GM12801 (cell line): ENCODE measurements at regions not wholly inside any gene's neighbourhood (a gene's known extent, or its start where the extent isn't known, plus 50 kb on each side); places are given as distances from the start of the nearest gene placed in this dataset.

ENCODE experiments used
- TF ChIP-seq, protein P1 (sequence below): IDR thresholded peaks from one replicate; pipeline ENCODE4 v1.5.1; 2011; ENCODE audit warnings: control low read depth; ENCODE audit not compliant: insufficient read length; ENCODE audit errors: extremely low read depth

DNA sequence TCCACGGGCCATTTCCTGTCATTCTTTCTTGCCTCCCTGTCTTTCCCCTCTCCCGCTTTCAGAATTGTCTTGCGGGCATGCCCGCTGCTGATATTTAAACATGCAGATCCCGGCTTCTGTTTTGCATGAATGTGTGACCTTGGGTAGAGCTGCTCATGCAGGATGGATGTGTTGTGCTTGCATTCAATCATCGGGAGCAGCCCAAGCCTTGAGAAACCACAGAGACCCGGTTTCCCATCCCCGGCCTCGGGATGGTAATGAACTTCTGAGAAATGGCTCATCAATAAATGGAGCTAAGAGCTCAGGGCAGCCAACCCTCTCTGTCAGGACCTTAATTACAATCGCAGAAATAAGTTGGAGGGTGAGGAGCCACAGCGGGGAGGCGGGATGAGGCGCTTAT is 303.7 kb upstream of the TNRC6C start:
- TF ChIP-seq, protein P1, sequence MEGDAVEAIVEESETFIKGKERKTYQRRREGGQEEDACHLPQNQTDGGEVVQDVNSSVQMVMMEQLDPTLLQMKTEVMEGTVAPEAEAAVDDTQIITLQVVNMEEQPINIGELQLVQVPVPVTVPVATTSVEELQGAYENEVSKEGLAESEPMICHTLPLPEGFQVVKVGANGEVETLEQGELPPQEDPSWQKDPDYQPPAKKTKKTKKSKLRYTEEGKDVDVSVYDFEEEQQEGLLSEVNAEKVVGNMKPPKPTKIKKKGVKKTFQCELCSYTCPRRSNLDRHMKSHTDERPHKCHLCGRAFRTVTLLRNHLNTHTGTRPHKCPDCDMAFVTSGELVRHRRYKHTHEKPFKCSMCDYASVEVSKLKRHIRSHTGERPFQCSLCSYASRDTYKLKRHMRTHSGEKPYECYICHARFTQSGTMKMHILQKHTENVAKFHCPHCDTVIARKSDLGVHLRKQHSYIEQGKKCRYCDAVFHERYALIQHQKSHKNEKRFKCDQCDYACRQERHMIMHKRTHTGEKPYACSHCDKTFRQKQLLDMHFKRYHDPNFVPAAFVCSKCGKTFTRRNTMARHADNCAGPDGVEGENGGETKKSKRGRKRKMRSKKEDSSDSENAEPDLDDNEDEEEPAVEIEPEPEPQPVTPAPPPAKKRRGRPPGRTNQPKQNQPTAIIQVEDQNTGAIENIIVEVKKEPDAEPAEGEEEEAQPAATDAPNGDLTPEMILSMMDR, result no peak

DNA sequence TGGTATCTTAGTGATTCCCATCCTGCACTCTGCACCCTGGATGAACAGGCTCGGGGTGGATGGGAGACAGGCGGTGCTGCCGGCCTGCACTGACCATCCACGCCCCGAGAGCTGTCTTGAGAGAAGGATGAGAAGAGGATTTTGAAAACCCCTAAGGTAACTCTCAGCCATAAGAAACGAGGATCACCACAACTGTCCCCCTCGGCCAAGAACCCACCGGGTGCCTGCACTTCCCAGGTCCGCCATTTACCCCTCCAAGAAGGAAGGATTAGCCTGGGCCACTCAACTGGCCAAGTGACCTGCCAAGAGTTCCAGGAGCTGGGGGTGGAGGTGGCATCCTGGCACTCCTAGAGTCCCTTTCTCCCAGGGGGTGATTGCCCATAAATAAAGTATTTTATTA is 302.4 kb upstream of the TNRC6C start:
- TF ChIP-seq, protein P1, result no peak

DNA sequence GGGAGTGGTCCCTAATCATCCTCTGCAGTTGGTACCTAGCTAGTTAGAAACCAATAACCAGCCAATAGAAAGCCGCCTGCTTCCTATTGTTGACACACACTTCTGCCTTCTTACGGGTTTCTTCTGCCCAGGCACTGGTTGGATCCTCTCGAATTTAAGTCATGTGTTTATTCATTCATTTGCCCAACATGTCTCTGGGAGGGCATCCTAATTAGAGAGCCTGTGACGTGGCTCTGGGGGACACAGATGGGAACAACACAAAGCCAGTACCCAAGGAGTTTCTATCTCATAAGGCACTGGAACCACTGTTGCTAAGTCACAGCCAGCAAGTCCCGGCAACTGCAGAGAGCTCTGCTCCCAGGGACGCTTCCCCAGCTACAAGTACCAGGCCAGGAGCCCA is 300.7 kb upstream of the TNRC6C start:
- TF ChIP-seq, protein P1, result no peak

DNA sequence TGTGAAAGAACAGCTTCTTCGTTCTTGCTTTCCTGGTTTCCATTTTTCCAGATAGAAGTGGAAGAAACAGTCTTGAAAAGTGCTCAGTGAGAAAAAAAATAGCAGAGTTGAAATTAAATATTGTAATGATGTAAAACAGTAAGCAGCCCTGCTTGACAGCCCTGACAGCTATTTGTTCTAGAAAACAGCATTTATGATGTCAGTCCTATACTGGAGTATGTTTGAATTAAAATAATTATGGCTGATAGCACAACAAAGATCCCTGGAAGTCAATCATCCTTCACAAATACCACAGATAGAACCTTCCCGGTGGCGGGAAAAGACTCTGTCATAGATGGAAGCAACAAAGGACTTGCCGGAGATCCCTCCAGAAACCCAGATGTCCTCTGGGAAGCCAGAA is 298.0 kb upstream of the TNRC6C start:
- TF ChIP-seq, protein P1, result no peak

DNA sequence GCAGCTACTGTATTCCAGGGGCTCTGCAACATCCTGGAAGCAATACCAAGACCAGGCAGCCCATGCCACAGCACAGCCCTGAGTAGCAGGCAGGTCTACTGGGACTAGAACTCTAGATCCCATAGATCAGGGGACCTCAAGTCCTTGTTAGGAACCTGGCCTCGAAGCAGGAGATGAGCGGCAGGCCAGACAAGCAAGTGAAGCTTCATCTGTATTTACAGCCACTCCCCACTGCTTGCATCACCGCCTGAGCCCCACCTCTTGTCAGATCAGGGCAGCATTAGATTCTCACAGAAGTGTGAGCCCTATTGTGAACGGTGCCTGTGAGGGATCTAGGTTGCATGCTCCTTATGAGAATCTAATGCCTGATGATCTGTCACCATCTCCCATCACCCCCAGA is 295.7 kb upstream of the TNRC6C start:
- TF ChIP-seq, protein P1, result no peak

DNA sequence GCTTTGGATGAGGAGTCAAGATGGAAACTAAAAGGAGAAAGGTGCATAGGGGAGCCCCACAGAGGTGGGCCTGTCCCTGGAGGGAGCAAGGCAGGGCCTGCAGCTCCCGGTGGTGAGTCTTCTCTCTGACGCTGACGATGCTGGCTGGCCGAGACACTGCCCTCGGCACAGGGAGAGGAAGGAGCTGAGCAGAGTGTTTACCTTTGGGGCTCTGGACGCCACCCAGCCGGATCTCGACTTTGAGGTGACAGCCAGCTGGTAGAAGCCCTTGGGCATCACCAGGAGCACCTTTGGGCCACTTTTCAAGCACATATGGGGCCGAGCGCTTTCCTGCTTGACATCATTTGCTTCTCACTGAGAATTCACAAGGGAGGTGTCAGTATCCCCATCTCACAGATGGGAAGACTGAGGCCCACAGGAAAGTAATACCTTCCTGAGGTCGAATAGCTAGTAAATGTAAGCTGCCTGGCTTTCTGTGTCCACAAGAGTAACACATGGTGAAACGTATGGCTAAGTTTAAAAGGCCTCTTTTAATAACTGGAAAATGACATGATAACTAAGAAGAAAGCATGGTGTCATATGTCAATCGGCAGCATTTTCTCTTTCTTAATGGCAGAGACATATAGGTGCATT is 294.3 kb upstream of the TNRC6C start:
- TF ChIP-seq, protein P1, result no peak

DNA sequence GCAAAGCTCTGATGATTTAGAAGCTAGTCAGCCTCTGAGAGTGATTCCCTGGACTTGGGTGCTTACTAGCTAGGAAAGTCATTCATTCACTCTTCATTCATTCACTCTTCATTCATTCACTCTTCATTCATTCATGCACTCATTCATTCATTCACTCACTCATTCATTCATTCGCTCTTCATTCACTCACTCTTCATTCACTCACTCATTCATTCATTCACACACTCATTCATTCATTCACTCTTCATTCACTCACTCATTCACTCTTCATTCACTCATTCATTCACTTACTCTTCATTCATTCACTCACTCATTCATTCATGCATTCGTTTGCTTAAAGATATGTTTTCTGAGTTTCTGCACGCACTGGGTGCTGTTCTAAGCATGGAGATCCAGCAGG is 292.7 kb upstream of the TNRC6C start:
- TF ChIP-seq, protein P1, result no peak
